Pancreas (tissue), 10 donors: ENCODE measurements at regions not wholly inside any gene's neighbourhood (a gene's known extent, or its start where the extent isn't known, plus 50 kb on each side); places are given as distances from the start of the nearest gene placed in this dataset.

Source experiments
- ATAC-seq, 4 donors: fragments of 200-7000 bp; cut with Tn5 transposase; one replicate each; pipeline versions ENCODE4 v1.8.0 to v1.9.1; 2020; ENCODE audit warnings: mild to moderate bottlenecking in 4 of 4, moderate library complexity in 4 of 4
- DNase-seq, 6 donors: peaks; one replicate each; pipeline ENCODE4 v3.0.0-alpha.2; 2020
- FAIRE-seq: peaks from 2 replicates; lab custom pipeline; 2012; peaks lifted over from hg19 to GRCh38; lab: Jason Lieb, UNC
- H3K27ac ChIP-seq, 4 donors: fragments of 200-600 bp; sonication (generic); 1 replicate in 3 of 4; 2 replicates in 1 of 4; pipeline versions ENCODE4 v1.5.0 to v1.8.0; 2020
- H3K27me3 ChIP-seq, 4 donors: fragments of 200-600 bp; one replicate each; pipeline ENCODE4 v1.8.0; 2021
- H3K36me3 ChIP-seq, 3 donors: fragments of 200-600 bp; sonication (generic) in 1 of 3; one replicate each; pipeline versions ENCODE4 v1.5.0 to v1.8.0; 2020 to 2021
- H3K4me1 ChIP-seq, 3 donors: fragments of 200-600 bp; one replicate each; pipeline ENCODE4 v1.8.0; 2021
- H3K4me3 ChIP-seq, 4 donors: fragments of 200-600 bp; sonication (generic) in 2 of 4; one replicate each; pipeline versions ENCODE4 v1.5.0 to v1.8.0; 2020 to 2021
- H3K9me3 ChIP-seq, 4 donors: fragments of 200-600 bp; one replicate each; pipeline ENCODE4 v1.8.0; 2021
- CTCF ChIP-seq, 4 donors: fragments of 200-600 bp; sonication (generic) in 3 of 4; IDR thresholded peaks; one replicate each; pipeline versions ENCODE4 v1.5.0 to v1.8.0; 2021; ENCODE audit warnings: antibody characterized with exemption in 4 of 4
- WGBS, 2 donors: extraction: QIAGEN DNeasy Blood & Tissue Kit; methylation state at CpG; one replicate each; pipeline ENCODE4 v1.1.7; 2013; 5-methylcytosine and 5-hydroxymethylcytosine counted together
- intact Hi-C, 3 donors: fragments of 100-400 bp; cut with DNase I; formaldehyde crosslinking; loops; one replicate each; pipeline versions ENCODE4 v1.11.1 to v1.14.2; 2022
- donor health status: healthy with polysubstance abuse.
- donor health status: DM: no; HTN: no; CAD: no; lungs with moderate emphysema.
- donor health status: DM: no; HTN: no; CAD: no.
- donor health status: control.
- donor health status: control.
- donor health status: Bipolar disorder and iron deficiency.
- donor health status: DM: yes; HTN: yes; CAD: no.
- donor health status: DM: no; HTN: no; CAD: no.
- donor health status: DM: no; HTN: no; CAD: no.
- donor health status: DM: yes; HTN: yes; CAD: no.

DNA sequence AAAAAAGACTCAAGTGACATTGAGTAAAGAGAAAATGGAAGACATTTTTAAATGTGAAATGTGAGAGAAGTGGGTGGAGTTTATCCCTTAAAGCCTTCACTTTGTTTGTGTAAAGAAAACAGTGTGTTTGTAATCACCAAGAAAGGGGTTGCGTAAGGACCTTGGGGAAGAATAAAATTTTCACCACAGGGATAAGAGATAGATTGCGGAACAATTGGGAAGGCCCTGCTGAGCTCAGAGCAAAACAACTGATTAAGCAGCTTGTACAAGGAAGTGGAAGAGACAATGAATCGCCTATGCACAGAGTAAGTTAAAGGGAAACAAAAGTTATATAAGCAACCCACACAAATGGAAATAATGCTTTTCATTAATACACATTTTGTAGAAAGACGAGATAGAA, 327.7 kb downstream of the RAD51AP2 start:
- Histone ChIP-seq H3K4me1 (no peaks in the 10 kb centered on the region), H3K4me3 (no peak overlapping the region), H3K27ac (no peak overlapping the region), H3K36me3 (no peaks in the 10 kb centered on the region), H3K9me3 (no peaks in the 10 kb centered on the region), H3K27me3 (no peaks in the 10 kb centered on the region)
- intact Hi-C loops, result no loop called here
- 69 to 82% methylated on average over 4 of the region's 4 CpGs for WGBS, 2 donors
- FAIRE-seq (no peak), ATAC-seq (no peak), DNase-seq (no peak)
- no peak for TF ChIP-seq CTCF (IDR thresholded peaks at IDR 0.05)

GRCh38 chr2:17188721-17189120, 329.5 kb downstream of the RAD51AP2 start:
- DNase-seq, result no peak
- no peak for TF ChIP-seq CTCF (IDR thresholded peaks at IDR 0.05)
- no peak for FAIRE-seq
- Histone ChIP-seq H3K36me3 (no peaks in the 10 kb centered on the region), H3K27me3 (no peaks in the 10 kb centered on the region), H3K4me3 (no peak overlapping the region), H3K4me1 (no peaks in the 10 kb centered on the region), H3K9me3 (peaks cover 0 to 3% (median 0%) of the 10 kb centered on the region in 4 donors), H3K27ac (no peak overlapping the region)
- intact Hi-C loops, result no loop called here
- 53 to 61% methylated on average over 1 of the region's 1 CpG for WGBS, 2 donors
- ATAC-seq, result no peak

- WGBS, 2 donors, result 50 to 55% methylated on average over 2 of the region's 2 CpGs
- intact Hi-C loops, result no loop called here
- FAIRE-seq (no peak), ATAC-seq (no peak), DNase-seq (no peak)
- no peak for TF ChIP-seq CTCF (IDR thresholded peaks at IDR 0.05)
- Histone ChIP-seq H3K36me3 (no peaks in the 10 kb centered on the region), H3K4me3 (no peak overlapping the region), H3K9me3 (peaks cover 0 to 3% (median 0%) of the 10 kb centered on the region in 4 donors), H3K4me1 (no peaks in the 10 kb centered on the region), H3K27me3 (no peaks in the 10 kb centered on the region), H3K27ac (no peak overlapping the region)
Observed at GRCh38 chr2:17184512-17184911, 333.7 kb downstream of the RAD51AP2 start.

GRCh38 chr2:17182399-17182798, 335.8 kb downstream of the RAD51AP2 start:
- no peaks in the 10 kb centered on the region for H3K4me1 ChIP-seq
- H3K36me3 ChIP-seq, result no peaks in the 10 kb centered on the region
- no peaks in the 10 kb centered on the region for H3K27me3 ChIP-seq
- FAIRE-seq (no peak), DNase-seq (no peak), ATAC-seq (no peak)
- intact Hi-C loops, result no loop called here
- no peak for TF ChIP-seq CTCF (IDR thresholded peaks at IDR 0.05)
- H3K9me3 ChIP-seq, result peaks cover 0 to 3% (median 0%) of the 10 kb centered on the region in 4 donors
- no peak overlapping the region for H3K27ac ChIP-seq
- no peak overlapping the region for H3K4me3 ChIP-seq

- H3K4me3 ChIP-seq, result no peak overlapping the region
- ATAC-seq, result no peak
- H3K27me3 ChIP-seq, result no peaks in the 10 kb centered on the region
- no peak for TF ChIP-seq CTCF (IDR thresholded peaks at IDR 0.05)
- DNase-seq, result no peak
- no peaks in the 10 kb centered on the region for H3K4me1 ChIP-seq
- no peaks in the 10 kb centered on the region for H3K36me3 ChIP-seq
- 56 to 81% methylated on average over 4 of the region's 4 CpGs for WGBS, 2 donors
- intact Hi-C loops, result no loop called here
- H3K9me3 ChIP-seq, result peaks cover 0 to 3% (median 0%) of the 10 kb centered on the region in 4 donors
- no peak overlapping the region for H3K27ac ChIP-seq
- no peak for FAIRE-seq
Observed at GRCh38 chr2:17181051-17181752, 337.0 kb downstream of the RAD51AP2 start.
